Vagina (tissue), 2 donors: ENCODE measurements at regions not wholly inside any gene's neighbourhood (a gene's known extent, or its start where the extent isn't known, plus 50 kb on each side); places are given as distances from the start of the nearest gene placed in this dataset.

Experiments
- POLR2A ChIP-seq, 2 donors: fragments of 450-650 bp; IDR thresholded peaks; one replicate each; pipeline ENCODE4 v1.6.1; 2017; ENCODE audit warnings: antibody characterized with exemption in 2 of 2, mild to moderate bottlenecking in 2 of 2, moderate library complexity in 2 of 2
- POLR2AphosphoS5 ChIP-seq, 2 donors: sonication (generic); formaldehyde crosslinking; IDR thresholded peaks; one replicate each; pipeline ENCODE4 v1.9.0; 2017; ENCODE audit warnings: antibody characterized with exemption in 2 of 2, mild to moderate bottlenecking in 2 of 2, low read depth in 1 of 2; ENCODE audit not compliant: insufficient read depth in 1 of 2
- TF ChIP-seq, protein P1 (sequence below), 3 experiments: fragments of 450-650 bp in 2 of 3; fragments of 200-600 bp in 1 of 3; sonication (generic) in 1 of 3; IDR thresholded peaks; one replicate each; pipeline ENCODE4 v1.5.1; 2017 to 2019; ENCODE audit warnings: antibody characterized with exemption in 3 of 3, mild to moderate bottlenecking in 2 of 3, moderate library complexity in 2 of 3

DNA sequence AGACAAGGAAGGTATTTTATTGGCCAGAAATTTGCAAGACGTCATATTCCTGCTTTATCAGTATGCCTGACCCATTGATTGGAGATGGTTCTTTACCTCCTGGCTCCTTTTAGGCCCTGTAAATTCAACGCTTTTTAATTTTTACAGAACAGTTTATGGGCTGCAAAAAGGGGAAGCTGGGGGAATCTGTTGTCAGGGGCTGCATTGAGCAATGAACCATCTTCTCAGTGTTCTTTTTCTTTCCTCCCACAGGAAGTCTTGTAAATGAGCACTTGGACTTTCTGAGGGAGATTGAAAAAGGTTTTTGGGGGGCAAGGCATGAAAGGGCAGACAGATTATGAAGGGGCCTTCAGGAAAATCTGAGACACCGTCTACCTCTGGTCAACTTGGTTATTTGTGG lies 503.6 kb upstream of the TNP1 start:
- TF ChIP-seq, protein P1, sequence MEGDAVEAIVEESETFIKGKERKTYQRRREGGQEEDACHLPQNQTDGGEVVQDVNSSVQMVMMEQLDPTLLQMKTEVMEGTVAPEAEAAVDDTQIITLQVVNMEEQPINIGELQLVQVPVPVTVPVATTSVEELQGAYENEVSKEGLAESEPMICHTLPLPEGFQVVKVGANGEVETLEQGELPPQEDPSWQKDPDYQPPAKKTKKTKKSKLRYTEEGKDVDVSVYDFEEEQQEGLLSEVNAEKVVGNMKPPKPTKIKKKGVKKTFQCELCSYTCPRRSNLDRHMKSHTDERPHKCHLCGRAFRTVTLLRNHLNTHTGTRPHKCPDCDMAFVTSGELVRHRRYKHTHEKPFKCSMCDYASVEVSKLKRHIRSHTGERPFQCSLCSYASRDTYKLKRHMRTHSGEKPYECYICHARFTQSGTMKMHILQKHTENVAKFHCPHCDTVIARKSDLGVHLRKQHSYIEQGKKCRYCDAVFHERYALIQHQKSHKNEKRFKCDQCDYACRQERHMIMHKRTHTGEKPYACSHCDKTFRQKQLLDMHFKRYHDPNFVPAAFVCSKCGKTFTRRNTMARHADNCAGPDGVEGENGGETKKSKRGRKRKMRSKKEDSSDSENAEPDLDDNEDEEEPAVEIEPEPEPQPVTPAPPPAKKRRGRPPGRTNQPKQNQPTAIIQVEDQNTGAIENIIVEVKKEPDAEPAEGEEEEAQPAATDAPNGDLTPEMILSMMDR (IDR thresholded peaks at IDR 0.05): no peak
- TF ChIP-seq POLR2A (IDR thresholded peaks at IDR 0.05) (no peak), POLR2AphosphoS5 (IDR thresholded peaks at IDR 0.05; ENCODE audit: insufficient read depth in 1 of 2, low read depth in 1 of 2) (no peak)
